H7 (cell line): ENCODE measurements at regions not wholly inside any gene's neighbourhood (a gene's known extent, or its start where the extent isn't known, plus 50 kb on each side); places are given as distances from the start of the nearest gene placed in this dataset.
A peak's percentile ranks its signal among the peaks of the same experiment; 100 is the strongest.

ENCODE experiments used
- DNase-seq: peaks from one replicate; pipeline ENCODE4 v3.0.0; 2012
- H3K27me3 ChIP-seq: 2 replicates; pipeline ENCODE4 v1.6.0; 2011; ENCODE audit warnings: mild to moderate bottlenecking, low read length; ENCODE audit not compliant: control insufficient read depth, insufficient read depth
- H3K36me3 ChIP-seq: replicated peaks from 2 replicates; pipeline ENCODE4 v1.5.1; 2011; ENCODE audit warnings: low read length; ENCODE audit not compliant: control insufficient read depth, insufficient read depth
- H3K4me3 ChIP-seq: 2 replicates; pipeline ENCODE4 v1.5.1; 2011; ENCODE audit warnings: low read depth, mild to moderate bottlenecking, control low read depth, low read length, moderate library complexity; ENCODE audit not compliant: insufficient read depth

- Histone ChIP-seq H3K4me3 (no peak overlapping the region), H3K27me3 (no peaks in the 10 kb centered on the region), H3K36me3 (no peaks in the 10 kb centered on the region)
- no peak for DNase-seq
These were observed 256.4 kb downstream of the FZD1 start for GRCh38 chr7:91520645-91521044.

- Histone ChIP-seq H3K27me3 (no peaks in the 10 kb centered on the region), H3K4me3 (no peak overlapping the region), H3K36me3 (no peaks in the 10 kb centered on the region)
- no peak for DNase-seq
These were observed 262.2 kb downstream of the FZD1 start for GRCh38 chr7:91526404-91526803.

- H3K27me3 ChIP-seq: no peaks in the 10 kb centered on the region
- DNase-seq: no peak
- H3K36me3 ChIP-seq: no peaks in the 10 kb centered on the region
- H3K4me3 ChIP-seq: no peak overlapping the region
These were observed 263.2 kb downstream of the FZD1 start for GRCh38 chr7:91527460-91527859.

GRCh38 chr7:91533996-91534395, 269.8 kb downstream of the FZD1 start:
- no peaks in the 10 kb centered on the region for H3K27me3 ChIP-seq
- no peaks in the 10 kb centered on the region for H3K36me3 ChIP-seq
- no peak for DNase-seq
- H3K4me3 ChIP-seq: no peak overlapping the region

- no peaks in the 10 kb centered on the region for H3K27me3 ChIP-seq
- no peaks in the 10 kb centered on the region for H3K36me3 ChIP-seq
- DNase-seq: peak; percentile 7
- no peak overlapping the region for H3K4me3 ChIP-seq
These were observed 273.3 kb downstream of the FZD1 start for GRCh38 chr7:91537260-91538152.

- no peaks in the 10 kb centered on the region for H3K27me3 ChIP-seq
- DNase-seq: no peak
- H3K36me3 ChIP-seq: no peaks in the 10 kb centered on the region
- H3K4me3 ChIP-seq: no peak overlapping the region
These were observed 277.4 kb downstream of the FZD1 start for GRCh38 chr7:91541641-91542040.

GRCh38 chr7:91543646-91544045, 279.4 kb downstream of the FZD1 start:
- no peaks in the 10 kb centered on the region for H3K36me3 ChIP-seq
- no peaks in the 10 kb centered on the region for H3K27me3 ChIP-seq
- DNase-seq: no peak
- H3K4me3 ChIP-seq: no peak overlapping the region

GRCh38 chr7:91549878-91550277, 285.6 kb downstream of the FZD1 start:
- H3K4me3 ChIP-seq: no peak overlapping the region
- no peak for DNase-seq
- H3K27me3 ChIP-seq: no peaks in the 10 kb centered on the region
- H3K36me3 ChIP-seq: no peaks in the 10 kb centered on the region

GRCh38 chr7:91550931-91551330, 286.7 kb downstream of the FZD1 start:
- H3K4me3 ChIP-seq: no peak overlapping the region
- no peaks in the 10 kb centered on the region for H3K36me3 ChIP-seq
- no peak for DNase-seq
- H3K27me3 ChIP-seq: no peaks in the 10 kb centered on the region

GRCh38 chr7:91551377-91552175, 287.3 kb downstream of the FZD1 start:
- DNase-seq: no peak
- Histone ChIP-seq H3K4me3 (no peak overlapping the region), H3K36me3 (no peaks in the 10 kb centered on the region), H3K27me3 (no peaks in the 10 kb centered on the region)

- no peak overlapping the region for H3K4me3 ChIP-seq
- H3K36me3 ChIP-seq: no peaks in the 10 kb centered on the region
- no peak for DNase-seq
- H3K27me3 ChIP-seq: no peaks in the 10 kb centered on the region
These were observed 289.2 kb downstream of the FZD1 start for GRCh38 chr7:91553410-91553895.

- H3K36me3 ChIP-seq: no peaks in the 10 kb centered on the region
- DNase-seq: no peak
- no peaks in the 10 kb centered on the region for H3K27me3 ChIP-seq
- no peak overlapping the region for H3K4me3 ChIP-seq
These were observed 290.6 kb downstream of the FZD1 start for GRCh38 chr7:91554883-91555282.

GRCh38 chr7:91556239-91556638, 292.0 kb downstream of the FZD1 start:
- DNase-seq: no peak
- Histone ChIP-seq H3K36me3 (no peaks in the 10 kb centered on the region), H3K4me3 (no peak overlapping the region), H3K27me3 (no peaks in the 10 kb centered on the region)

- Histone ChIP-seq H3K36me3 (no peaks in the 10 kb centered on the region), H3K27me3 (no peaks in the 10 kb centered on the region), H3K4me3 (no peak overlapping the region)
- no peak for DNase-seq
These were observed 292.9 kb downstream of the FZD1 start for GRCh38 chr7:91556956-91557650.
